T1000 (cell line): ENCODE measurements at regions not wholly inside any gene's neighbourhood (a gene's known extent, or its start where the extent isn't known, plus 50 kb on each side); places are given as distances from the start of the nearest gene placed in this dataset.
"Not testable (repeated sequence)": the region's sequence is repeated elsewhere in the genome, so short reads cannot be mapped to it uniquely, and the experiment has no call there.

ENCODE experiments used
- DNase-seq: peaks from one replicate; lab custom pipeline; 2025; ENCODE audit warnings: mixed read lengths; lab: John Stamatoyannopoulos, UW

DNA sequence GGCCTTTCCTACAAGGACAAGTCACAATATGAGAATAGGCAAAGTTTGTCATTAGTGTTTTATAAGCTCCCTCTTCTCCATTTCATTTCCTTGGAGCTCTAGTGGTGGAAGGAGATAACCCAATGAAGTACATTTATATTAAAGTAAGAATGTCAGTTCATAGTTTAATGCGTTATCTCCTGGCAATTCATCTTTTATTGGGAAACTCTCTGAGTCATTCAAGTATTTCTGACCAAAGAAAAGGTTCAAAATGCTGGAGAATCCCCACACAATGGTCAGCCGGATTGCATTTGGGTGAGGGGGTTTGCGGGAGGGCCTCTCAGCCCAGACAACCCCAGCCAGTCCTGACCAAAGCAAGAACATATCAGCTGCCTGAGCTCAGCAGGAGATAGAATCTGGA, 321.5 kb upstream of the NRP1 start:
- DNase-seq: no peak

- no peak for DNase-seq
Measured at GRCh38 chr10:33655165-33655815, 320.8 kb upstream of the NRP1 start.

DNA sequence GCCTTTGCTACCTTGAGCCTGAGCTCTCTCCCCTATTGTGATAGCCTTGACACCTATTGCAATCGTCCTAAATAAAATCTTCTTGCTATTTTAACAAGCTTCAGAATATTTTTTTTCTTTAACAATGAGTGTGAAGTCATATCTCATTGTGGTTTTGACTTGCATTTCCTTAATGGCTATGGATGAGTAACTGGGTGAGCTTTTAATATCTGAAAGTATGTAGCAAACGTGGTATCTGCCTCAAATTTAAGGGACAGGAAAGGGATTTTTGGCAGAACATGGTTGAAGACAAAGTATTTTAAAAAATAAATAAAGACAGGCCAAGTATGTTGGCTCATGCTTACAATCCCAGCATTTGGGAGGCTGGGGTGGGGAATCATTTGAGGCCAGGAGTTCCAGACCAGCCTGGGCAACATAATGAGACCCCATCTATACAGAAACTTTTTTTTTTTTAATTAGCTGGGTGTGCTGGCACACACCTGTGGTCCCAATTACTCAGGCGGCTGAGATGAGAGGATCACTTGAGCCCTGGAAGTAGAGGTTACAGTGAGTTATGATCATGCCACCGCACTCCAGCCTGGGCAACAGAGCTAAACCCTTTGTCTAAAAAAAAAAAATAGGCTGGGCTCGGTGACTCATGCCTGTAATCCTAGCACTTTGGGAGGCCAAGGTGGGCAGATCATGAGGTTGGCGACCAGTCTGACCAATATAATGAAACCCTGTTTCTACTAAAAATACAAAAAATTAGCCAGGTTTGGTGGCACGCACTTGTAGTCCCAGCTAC, 319.3 kb upstream of the NRP1 start:
- no peak for DNase-seq

DNA sequence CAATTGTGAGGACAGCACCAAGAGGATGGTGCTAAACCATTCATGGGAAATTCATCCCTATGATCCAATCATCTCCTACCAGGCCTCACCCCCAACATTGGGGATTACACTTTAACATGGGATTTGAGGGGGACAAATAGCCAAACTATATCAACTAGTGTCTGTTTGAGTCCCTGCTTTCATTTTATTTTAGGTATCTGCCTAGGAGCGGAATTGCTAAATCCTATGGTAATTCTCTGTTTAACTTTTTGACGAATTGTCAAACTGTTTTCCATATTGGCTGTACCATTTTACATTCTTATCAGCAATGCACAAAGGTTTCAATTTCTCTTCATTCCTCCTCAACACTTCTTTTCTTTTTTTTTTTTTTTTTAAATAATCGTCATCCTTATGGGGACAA, 318.4 kb upstream of the NRP1 start:
- DNase-seq: no peak

- DNase-seq: not testable (repeated sequence)
Measured at GRCh38 chr10:33650131-33650530, 315.7 kb upstream of the NRP1 start.

- no peak for DNase-seq
Measured at GRCh38 chr10:33643042-33643441, 308.6 kb upstream of the NRP1 start.

DNA sequence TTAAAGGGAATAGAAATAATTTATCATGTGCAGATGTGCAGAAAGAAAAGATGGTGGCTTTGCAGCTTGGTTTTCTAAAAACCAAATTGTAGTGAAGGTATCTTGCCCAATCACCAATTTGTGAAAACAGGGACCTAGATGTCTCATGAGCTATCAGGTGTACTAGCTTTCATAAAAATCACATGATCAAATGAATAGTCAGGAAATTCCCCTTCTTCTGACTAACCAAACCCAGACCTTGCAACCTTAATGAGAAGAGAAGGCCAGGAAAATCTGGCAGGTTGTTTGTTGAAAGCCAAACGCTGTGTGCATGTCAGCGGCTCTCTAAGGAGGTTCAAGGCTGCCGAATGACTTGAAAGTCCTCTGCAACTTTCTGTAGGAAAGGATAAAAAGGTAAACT, 304.4 kb upstream of the NRP1 start:
- no peak for DNase-seq

GRCh38 chr10:33638374-33638773, 303.9 kb upstream of the NRP1 start:
- no peak for DNase-seq

- no peak for DNase-seq
Measured at GRCh38 chr10:33635967-33636515, 301.6 kb upstream of the NRP1 start.

GRCh38 chr10:33632432-33632831, 298.0 kb upstream of the NRP1 start:
- no peak for DNase-seq

GRCh38 chr10:33631991-33632390, 297.5 kb upstream of the NRP1 start:
- no peak for DNase-seq

GRCh38 chr10:33630761-33631160, 296.3 kb upstream of the NRP1 start:
- DNase-seq: no peak

- no peak for DNase-seq
Measured at GRCh38 chr10:33627611-33628010, 293.1 kb upstream of the NRP1 start.

DNA sequence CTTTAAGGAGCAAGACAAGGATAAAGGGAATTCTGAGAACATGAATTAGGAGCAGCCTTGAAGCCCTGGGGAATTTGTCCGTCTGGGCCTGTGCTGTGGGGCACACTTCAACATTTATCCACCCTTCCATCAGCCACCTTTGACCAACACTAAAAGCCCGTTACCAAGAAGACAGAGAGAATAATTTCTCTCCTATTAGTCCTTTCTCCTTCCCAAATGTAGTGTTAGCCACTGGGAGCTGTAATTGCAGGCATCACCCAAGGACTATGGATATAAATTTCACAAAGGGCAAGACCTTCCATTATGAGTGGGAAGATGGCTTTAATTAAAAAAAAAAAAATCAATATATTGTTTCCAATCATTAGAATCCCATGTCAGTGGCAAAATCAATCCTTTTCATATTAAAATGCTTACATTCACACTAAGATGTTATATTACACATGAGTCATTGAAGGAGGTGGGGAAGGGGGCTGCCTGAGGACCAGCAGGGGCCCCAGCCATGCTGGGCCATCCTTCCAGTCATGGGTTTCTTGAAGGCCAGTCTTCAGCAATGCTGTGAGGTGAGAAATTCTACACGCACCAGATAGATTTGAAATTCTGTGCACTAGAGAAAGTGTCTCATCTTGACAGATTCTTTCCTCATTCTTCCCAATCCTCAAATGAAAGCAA, 292.5 kb upstream of the NRP1 start:
- DNase-seq: no peak

- DNase-seq: no peak
Measured at GRCh38 chr10:33623669-33624068, 289.2 kb upstream of the NRP1 start.

DNA sequence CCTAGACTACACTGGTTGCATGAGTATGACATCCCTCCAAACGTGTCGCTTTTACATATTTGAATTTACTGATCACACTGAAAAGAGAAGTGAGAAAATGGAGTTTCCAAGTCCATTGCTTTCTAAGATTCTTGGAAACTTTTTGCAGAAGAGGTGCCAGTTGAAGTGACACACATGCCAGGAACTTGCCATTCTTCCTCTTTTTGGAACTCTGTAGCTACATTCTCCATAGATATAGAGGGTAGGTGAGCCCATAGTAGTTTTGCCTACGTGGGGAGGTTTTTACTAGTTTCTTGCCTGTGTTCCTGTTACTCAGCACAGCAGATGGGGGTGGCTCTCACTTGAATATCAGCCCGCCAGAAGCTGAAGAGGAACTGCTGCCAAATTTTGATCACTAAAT, 286.6 kb upstream of the NRP1 start:
- no peak for DNase-seq

- DNase-seq: no peak
Measured at GRCh38 chr10:33618196-33618595, 283.7 kb upstream of the NRP1 start.

- DNase-seq: no peak
Measured at GRCh38 chr10:33617381-33618080, 283.1 kb upstream of the NRP1 start.

DNA sequence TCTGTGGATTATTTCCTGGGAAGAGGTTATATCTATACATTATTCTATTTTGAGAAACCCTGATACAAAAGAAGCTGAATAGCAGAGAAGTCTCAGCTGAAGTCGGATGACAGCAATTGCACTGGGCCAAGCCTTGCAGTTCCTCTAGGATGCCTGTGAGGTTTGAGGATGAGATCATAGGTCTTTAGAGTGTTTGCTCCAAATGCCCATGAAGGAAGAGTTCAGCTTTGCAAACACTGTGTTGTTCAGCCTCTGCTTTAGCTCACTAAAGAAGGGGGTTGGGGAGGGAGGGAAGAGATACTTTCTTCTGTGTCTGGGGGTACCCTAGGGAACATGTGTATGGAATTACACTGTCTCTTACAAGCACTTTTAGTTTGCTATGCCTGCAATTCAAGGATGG, 282.5 kb upstream of the NRP1 start:
- DNase-seq: no peak

DNA sequence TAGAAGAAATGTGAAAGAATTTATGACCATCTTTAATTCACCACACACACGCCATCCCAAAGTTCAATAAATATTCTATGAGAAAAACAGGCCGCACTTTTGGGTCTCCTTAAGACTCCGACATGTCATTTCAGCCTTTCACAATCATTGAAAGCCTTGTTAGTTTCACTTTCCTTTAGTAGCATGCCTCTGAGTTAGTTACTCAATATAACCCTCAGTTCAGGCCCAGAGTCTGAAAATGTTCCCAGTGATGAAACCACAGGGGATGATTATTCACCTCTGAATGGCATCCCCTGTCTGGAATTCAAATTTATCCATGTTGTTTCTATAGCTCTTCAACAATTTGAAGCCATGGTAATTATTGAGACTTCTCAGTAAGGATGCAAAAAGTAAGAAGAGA, 278.1 kb upstream of the NRP1 start:
- no peak for DNase-seq

DNA sequence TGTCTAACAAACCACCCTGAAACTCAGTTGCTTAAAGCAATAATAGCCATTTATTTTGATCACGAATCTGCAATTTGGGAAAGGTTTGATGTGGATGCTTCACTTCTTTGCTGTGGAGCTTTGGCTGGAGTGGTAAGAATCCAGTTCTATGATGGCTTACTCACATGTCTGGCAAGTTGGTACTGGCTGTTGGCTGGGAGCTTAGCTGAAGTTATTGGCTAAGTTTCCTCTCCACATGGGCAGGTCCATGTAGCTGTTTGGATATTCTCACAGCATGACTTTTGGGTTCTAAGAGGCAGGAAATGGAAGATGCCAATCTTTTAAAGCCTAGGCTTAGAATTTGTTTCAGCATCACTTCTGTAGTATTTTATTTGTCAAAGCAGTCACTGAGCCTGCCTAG, 277.6 kb upstream of the NRP1 start:
- no peak for DNase-seq

GRCh38 chr10:33611423-33611822, 277.0 kb upstream of the NRP1 start:
- no peak for DNase-seq
